ENCODE measurements at regions not wholly inside any gene's neighbourhood (a gene's known extent, or its start where the extent isn't known, plus 50 kb on each side); places are given as distances from the start of the nearest gene placed in this dataset.

DNA sequence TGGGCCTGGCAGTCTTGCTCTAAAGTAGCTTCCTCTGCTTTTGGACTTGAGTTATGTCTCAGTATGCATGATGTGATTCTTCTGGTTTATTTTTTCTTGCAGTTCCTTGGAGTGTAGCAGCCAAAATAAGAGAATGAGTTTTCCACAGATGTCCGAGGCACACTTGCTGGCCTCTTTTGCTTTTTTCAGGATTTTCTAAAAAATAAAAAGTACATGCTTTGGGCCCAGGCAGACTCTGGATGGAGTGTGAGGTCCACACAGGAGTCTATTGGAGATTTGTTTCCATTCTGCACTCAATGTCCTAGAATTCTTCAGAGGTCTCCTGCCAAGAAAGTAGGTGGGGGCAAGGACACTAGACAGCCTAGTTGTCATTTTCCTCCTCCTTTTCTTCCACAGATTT, 477.6 kb downstream of the EPM2A start:
- Histone ChIP-seq H3K27me3 (ENCODE audit: control insufficient read depth in 4 of 4, insufficient read depth in 4 of 4, low read length in 3 of 4) (no peaks in the 10 kb centered on the region), H3K9ac (ENCODE audit: low read depth in 1 of 2, low read length in 2 of 2) (no peak overlapping the region), H3K9me3 (ENCODE audit: control insufficient read depth in 4 of 4, low read length in 3 of 4) (peaks cover 0 to 1% (median 0%) of the 10 kb centered on the region in 4 donors), H3K4me3 (ENCODE audit: low read depth in 1 of 3, low read length in 3 of 3) (no peak overlapping the region), H3K4me1 (ENCODE audit: control insufficient read depth in 4 of 4, insufficient read depth in 4 of 4, low read length in 3 of 4) (no peaks in the 10 kb centered on the region), H3K27ac (ENCODE audit: low read depth in 1 of 2, low read length in 2 of 2) (no peak overlapping the region), H3K36me3 (ENCODE audit: control insufficient read depth in 4 of 4, insufficient read depth in 3 of 4, low read depth in 1 of 4, low read length in 3 of 4) (no peaks in the 10 kb centered on the region)
- DNase-seq (ENCODE audit: low spot score), result no peak
- 92% methylated on average over 1 of the region's 1 CpG for WGBS
- TF ChIP-seq TAF1 (conservative IDR thresholded peaks at IDR 0.05) (no peak), YY1 (IDR thresholded peaks at IDR 0.05) (no peak), HNF4G (IDR thresholded peaks at IDR 0.05) (no peak), FOXA1 (IDR thresholded peaks at IDR 0.05) (no peak), RXRA (IDR thresholded peaks at IDR 0.05) (no peak), NR2F2 (IDR thresholded peaks at IDR 0.05) (no peak), FOXA2 (IDR thresholded peaks at IDR 0.05) (no peak), HNF4A (conservative IDR thresholded peaks at IDR 0.05) (no peak), JUND (IDR thresholded peaks at IDR 0.05) (no peak), GABPA (IDR thresholded peaks at IDR 0.05 in 1 of 2, conservative IDR thresholded peaks at IDR 0.05 in 1 of 2) (no peak), RAD21 (IDR thresholded peaks at IDR 0.05) (no peak), EGR1 (IDR thresholded peaks at IDR 0.05; ENCODE audit: low read depth in 2 of 2) (no peak)
- TF ChIP-seq, protein P1, sequence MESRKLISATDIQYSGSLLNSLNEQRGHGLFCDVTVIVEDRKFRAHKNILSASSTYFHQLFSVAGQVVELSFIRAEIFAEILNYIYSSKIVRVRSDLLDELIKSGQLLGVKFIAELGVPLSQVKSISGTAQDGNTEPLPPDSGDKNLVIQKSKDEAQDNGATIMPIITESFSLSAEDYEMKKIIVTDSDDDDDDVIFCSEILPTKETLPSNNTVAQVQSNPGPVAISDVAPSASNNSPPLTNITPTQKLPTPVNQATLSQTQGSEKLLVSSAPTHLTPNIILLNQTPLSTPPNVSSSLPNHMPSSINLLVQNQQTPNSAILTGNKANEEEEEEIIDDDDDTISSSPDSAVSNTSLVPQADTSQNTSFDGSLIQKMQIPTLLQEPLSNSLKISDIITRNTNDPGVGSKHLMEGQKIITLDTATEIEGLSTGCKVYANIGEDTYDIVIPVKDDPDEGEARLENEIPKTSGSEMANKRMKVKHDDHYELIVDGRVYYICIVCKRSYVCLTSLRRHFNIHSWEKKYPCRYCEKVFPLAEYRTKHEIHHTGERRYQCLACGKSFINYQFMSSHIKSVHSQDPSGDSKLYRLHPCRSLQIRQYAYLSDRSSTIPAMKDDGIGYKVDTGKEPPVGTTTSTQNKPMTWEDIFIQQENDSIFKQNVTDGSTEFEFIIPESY (IDR thresholded peaks at IDR 0.05), result no peak
- TF ChIP-seq, protein P2, sequence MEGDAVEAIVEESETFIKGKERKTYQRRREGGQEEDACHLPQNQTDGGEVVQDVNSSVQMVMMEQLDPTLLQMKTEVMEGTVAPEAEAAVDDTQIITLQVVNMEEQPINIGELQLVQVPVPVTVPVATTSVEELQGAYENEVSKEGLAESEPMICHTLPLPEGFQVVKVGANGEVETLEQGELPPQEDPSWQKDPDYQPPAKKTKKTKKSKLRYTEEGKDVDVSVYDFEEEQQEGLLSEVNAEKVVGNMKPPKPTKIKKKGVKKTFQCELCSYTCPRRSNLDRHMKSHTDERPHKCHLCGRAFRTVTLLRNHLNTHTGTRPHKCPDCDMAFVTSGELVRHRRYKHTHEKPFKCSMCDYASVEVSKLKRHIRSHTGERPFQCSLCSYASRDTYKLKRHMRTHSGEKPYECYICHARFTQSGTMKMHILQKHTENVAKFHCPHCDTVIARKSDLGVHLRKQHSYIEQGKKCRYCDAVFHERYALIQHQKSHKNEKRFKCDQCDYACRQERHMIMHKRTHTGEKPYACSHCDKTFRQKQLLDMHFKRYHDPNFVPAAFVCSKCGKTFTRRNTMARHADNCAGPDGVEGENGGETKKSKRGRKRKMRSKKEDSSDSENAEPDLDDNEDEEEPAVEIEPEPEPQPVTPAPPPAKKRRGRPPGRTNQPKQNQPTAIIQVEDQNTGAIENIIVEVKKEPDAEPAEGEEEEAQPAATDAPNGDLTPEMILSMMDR (IDR thresholded peaks at IDR 0.05; ENCODE audit: low read depth, low read length, missing input control), result no peak
- TF ChIP-seq, protein P3, sequence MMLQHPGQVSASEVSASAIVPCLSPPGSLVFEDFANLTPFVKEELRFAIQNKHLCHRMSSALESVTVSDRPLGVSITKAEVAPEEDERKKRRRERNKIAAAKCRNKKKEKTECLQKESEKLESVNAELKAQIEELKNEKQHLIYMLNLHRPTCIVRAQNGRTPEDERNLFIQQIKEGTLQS (IDR thresholded peaks at IDR 0.05), result no peak
- TF ChIP-seq, protein P4, sequence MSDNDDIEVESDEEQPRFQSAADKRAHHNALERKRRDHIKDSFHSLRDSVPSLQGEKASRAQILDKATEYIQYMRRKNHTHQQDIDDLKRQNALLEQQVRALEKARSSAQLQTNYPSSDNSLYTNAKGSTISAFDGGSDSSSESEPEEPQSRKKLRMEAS (IDR thresholded peaks at IDR 0.05), result no peak
- TF ChIP-seq, protein P5, sequence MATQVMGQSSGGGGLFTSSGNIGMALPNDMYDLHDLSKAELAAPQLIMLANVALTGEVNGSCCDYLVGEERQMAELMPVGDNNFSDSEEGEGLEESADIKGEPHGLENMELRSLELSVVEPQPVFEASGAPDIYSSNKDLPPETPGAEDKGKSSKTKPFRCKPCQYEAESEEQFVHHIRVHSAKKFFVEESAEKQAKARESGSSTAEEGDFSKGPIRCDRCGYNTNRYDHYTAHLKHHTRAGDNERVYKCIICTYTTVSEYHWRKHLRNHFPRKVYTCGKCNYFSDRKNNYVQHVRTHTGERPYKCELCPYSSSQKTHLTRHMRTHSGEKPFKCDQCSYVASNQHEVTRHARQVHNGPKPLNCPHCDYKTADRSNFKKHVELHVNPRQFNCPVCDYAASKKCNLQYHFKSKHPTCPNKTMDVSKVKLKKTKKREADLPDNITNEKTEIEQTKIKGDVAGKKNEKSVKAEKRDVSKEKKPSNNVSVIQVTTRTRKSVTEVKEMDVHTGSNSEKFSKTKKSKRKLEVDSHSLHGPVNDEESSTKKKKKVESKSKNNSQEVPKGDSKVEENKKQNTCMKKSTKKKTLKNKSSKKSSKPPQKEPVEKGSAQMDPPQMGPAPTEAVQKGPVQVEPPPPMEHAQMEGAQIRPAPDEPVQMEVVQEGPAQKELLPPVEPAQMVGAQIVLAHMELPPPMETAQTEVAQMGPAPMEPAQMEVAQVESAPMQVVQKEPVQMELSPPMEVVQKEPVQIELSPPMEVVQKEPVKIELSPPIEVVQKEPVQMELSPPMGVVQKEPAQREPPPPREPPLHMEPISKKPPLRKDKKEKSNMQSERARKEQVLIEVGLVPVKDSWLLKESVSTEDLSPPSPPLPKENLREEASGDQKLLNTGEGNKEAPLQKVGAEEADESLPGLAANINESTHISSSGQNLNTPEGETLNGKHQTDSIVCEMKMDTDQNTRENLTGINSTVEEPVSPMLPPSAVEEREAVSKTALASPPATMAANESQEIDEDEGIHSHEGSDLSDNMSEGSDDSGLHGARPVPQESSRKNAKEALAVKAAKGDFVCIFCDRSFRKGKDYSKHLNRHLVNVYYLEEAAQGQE (IDR thresholded peaks at IDR 0.05), result no peak

DNA sequence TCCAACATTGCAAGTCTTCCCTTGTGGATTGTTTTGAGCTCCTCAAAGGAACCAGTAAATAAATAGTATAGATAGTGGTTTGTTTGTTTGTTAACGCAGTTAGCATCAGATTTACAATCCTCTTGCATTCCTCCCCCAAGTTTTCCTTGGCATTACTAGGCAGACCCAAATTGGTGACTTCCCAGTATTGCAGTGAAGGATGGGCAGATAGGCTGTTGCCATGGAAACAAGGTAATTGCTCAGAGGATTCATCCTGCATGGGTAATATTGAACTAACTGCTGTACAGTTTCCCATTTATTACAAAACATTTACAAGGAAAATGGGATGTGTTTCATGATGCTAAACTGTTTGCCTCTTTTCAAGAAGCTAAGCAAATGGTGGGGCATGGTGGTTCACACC, 477.2 kb downstream of the EPM2A start:
- Histone ChIP-seq H3K36me3 (ENCODE audit: control insufficient read depth in 4 of 4, insufficient read depth in 3 of 4, low read depth in 1 of 4, low read length in 3 of 4) (no peaks in the 10 kb centered on the region), H3K27ac (ENCODE audit: low read depth in 1 of 2, low read length in 2 of 2) (no peak overlapping the region), H3K27me3 (ENCODE audit: control insufficient read depth in 4 of 4, insufficient read depth in 4 of 4, low read length in 3 of 4) (no peaks in the 10 kb centered on the region), H3K4me3 (ENCODE audit: low read depth in 1 of 3, low read length in 3 of 3) (no peak overlapping the region), H3K9me3 (ENCODE audit: control insufficient read depth in 4 of 4, low read length in 3 of 4) (peaks cover 0 to 1% (median 0%) of the 10 kb centered on the region in 4 donors), H3K9ac (ENCODE audit: low read depth in 1 of 2, low read length in 2 of 2) (no peak overlapping the region), H3K4me1 (ENCODE audit: control insufficient read depth in 4 of 4, insufficient read depth in 4 of 4, low read length in 3 of 4) (no peaks in the 10 kb centered on the region)
- 84% methylated on average over 1 of the region's 1 CpG for WGBS
- TF ChIP-seq YY1 (IDR thresholded peaks at IDR 0.05) (no peak), NR2F2 (IDR thresholded peaks at IDR 0.05) (no peak), TAF1 (conservative IDR thresholded peaks at IDR 0.05) (no peak), RAD21 (IDR thresholded peaks at IDR 0.05) (no peak), RXRA (IDR thresholded peaks at IDR 0.05) (no peak), JUND (IDR thresholded peaks at IDR 0.05) (no peak)
- TF ChIP-seq, protein P1 (IDR thresholded peaks at IDR 0.05), result no peak
- TF ChIP-seq, protein P3 (IDR thresholded peaks at IDR 0.05), result no peak
- TF ChIP-seq, protein P2 (IDR thresholded peaks at IDR 0.05; ENCODE audit: low read depth, low read length, missing input control), result no peak
- DNase-seq (ENCODE audit: low spot score), result no peak

Data from liver (tissue), 8 donors.